LHCN-M2 (cell line): ENCODE measurements at regions not wholly inside any gene's neighbourhood (a gene's known extent, or its start where the extent isn't known, plus 50 kb on each side); places are given as distances from the start of the nearest gene placed in this dataset.
"Not testable (repeated sequence)": the region's sequence is repeated elsewhere in the genome, so short reads cannot be mapped to it uniquely, and the experiment has no call there.

Experiments
- DNase-seq: peaks from one replicate; pipeline ENCODE4 v3.0.0-alpha.2; 2012; ENCODE audit warnings: low read depth

DNA sequence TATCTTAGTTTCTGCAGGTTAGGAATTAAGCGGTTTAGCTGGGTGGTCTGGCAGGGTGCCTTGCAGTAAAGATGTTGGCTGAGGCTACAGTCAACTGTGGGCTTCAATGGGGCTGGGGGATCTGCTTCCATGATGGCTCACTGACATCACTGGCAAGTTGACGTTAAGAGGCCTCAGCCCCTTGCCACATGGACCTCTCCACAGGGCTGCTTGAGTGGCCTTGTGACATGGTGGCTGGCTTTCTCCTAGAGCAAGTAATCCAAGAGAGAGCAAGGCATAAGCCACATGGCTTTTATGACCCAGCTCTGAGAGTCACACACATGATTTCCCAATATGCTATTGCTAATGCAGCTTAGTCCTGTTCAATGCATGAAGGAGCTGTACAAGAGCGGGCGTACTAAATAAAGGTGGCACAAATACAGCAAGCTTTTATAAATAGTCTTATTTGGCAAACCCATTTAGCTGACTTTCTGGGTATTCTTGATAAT is 109.1 kb downstream of the SEPTIN7 start:
- DNase-seq = no peak

DNA sequence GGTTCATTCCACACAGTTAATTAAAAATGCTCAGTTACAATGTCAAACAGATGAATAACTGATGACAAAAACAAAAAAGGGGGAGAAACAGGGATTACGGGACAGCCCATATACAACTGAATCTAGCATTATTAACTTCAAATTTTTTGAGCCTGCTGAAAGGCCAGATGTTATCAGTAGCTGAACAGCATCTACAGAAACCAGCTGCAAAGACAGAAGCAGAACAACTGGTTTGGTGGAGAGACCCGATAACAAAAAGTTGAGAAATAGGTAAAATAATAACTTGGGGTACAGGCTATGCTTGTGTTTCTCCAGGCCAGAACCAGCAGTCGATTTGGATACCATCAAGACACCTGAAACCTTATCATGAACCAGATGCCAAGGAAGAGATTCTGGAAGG is 109.8 kb downstream of the SEPTIN7 start:
- not testable (repeated sequence) for DNase-seq

DNA sequence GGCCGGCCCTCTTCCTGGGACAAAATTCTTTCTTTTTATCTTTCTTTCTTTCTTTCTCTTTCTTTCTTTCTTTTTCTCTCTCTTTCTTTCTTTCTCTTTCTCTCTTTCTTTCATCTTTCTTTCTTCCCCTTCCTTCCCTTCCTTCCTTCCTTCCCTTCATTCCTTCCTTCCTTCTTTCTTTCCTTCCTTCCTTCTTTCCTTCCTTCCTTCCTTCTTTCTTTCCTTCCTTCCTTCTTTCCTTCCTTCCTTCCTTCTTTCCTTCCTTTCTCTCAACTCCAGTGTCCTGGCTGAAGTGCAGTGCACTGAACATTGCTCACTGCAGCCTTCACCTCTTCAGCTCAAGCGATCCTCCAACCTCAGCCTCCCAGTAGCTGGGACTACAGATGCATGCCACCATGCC is 112.5 kb downstream of the SEPTIN7 start:
- DNase-seq = not testable (repeated sequence)

DNA sequence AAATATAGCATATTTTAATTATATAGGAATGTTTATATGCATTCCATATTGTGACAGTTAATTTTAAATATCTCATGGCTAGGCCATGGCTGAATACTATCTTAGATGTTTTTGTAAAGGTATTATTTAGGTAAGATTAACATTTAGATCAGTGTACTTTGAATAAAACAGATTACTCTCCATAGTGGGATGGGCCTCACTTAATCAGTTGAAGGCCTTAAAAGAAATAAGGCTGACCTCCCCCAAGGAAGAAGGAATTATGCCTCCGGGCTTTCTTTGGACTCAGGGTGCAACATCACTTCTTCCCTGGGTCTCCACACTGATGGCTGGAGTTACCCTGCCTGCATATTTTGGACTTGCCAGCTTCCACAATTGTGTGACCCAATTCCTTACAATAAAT is 113.4 kb downstream of the SEPTIN7 start:
- DNase-seq = not testable (repeated sequence)

DNA sequence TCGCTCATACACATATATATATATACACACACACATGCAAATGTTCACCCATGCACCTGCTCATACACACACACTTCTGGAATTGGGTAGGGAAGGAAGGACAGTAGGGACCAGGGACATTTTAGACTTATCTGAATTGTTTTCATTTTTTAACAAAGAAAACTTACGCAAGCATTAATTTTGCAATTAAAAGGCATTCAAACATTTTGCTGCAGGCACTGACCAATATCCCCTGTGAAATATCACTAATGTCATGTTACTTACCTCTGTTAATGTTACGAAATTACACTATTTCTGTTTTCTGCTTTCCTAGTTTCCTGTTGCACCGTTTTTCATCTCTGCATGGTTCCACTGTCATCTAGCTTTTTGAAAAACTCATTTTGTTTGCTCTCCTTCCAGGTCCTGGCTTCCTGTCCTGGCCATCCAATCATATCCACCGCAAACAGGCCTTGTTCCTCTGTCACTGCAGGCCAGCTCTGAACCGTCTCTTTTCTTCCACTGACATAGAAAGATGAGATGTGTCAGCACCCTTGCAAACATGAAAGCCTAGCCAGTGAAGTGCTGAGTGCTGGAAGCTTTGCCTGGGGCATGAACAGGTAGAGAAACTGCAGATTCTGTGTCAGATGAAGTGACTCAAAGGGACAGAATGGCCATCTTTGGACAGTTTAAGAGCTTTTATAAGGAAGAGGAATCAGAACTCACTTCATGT is 114.5 kb downstream of the SEPTIN7 start:
- DNase-seq = not testable (repeated sequence)

DNA sequence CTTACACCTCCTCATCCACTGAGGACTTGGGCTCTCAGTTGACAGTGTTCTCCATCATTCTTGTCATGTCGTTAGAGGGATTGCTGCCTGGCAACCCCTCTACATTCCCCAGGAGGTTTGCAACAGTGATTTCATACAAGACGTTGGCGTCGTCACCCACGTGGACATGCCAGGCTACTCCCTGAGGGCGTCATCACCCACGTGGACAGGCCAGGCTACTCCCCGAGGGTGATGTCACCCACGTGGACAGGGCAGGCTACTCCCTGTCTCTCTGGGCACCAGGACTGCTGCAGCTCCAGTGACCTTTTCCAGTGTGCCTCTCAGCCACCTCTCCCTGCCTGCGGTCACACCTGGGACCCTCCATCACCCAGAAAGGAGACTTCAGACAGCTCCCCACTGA is 117.4 kb downstream of the SEPTIN7 start:
- DNase-seq = not testable (repeated sequence)

DNA sequence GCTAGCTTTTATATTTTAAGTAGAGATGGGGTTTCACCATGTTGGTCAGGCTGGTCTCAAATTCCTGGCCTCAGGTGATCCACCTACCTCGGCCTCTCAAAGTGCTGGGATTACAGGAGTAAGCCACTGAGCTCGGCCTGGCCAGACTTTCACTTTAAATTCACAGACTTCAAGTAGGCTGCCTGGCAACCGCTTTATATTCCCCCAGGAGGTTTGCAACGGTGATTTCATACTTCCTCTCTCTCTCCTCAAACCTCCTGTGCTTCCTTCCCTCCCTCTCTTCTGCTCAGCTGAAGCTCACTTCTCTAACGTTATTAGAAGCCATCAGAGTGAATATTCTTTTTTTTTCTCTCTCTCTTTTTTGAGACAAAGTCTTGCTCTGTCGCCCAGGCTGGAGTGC is 118.8 kb downstream of the SEPTIN7 start:
- not testable (repeated sequence) for DNase-seq

DNA sequence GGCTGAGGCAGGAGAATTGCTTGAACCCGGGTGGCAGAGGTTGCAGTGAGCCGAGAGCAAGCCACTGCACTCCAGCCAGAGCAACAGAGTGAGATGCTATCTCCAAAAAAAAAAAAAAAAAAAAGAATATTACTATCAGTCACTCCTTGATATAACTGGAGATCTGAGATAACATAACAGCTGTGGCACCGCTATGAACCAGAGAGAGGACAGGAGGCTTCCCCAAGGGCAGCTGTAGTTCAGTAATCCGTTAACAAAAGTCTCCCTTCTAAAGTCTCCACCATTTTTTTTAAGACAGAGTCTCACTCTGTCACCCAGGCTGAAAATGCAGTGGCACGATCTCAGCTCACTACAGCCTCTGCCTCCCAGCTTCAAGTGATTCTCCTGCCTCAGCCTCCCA is 120.5 kb downstream of the SEPTIN7 start:
- DNase-seq = not testable (repeated sequence)

DNA sequence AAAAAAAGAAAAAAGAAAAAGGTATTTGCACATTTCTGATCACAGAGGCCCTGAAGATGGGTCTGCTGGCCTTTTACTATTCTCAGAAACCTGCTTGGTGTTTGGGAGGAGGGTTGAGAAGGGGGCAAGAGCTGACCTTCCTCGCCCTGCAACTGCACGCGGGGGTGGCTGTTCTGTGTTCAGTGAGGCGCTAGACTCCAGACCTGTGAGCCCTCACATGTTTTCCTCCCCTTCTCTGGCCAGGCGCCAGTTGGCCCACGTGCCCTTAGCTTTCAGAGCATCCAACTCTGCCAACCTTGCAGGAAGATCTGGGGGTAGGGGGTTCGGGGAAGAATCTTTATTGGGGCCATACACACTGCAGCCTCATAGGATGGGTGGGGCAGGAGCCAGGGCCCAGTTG is 123.8 kb downstream of the SEPTIN7 start:
- not testable (repeated sequence) for DNase-seq

DNA sequence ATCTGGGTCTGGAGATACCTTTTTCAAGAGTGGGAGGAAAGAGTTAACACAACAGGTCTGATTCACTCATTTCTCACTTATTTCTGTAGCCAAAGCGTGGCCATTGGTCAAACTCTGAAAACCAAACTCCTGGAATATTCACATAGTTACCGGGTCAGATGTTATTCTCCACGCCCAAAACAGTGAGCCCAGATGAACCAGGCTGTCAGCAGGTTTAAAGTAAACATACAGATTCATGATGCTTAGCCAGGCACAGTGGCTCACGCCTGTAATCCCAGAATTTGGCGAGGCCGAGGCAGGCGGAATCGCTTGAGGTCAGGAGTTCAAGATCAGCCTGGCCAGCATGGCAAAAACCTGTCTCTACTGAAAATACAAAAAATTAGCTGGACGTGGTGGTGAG is 126.1 kb downstream of the SEPTIN7 start:
- DNase-seq = not testable (repeated sequence)

DNA sequence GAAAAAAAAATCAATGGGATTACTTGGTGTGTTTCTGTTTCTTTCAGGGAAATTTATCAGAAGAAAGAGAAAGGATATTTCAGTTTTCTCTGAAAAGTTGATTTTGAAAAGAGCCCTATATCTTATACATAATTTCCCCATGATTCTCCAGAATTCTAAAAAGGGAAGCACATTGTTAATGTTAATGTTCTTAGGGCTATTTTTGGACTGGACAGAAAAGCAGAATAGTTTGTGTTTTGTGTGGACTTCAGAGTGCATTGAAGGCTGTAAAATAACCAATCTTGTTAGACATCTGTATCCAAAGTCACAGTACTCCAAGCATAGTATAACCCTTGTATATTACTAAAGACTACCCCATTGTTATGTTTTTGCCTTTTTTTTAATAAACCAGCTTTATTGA is 130.3 kb downstream of the SEPTIN7 start:
- DNase-seq = not testable (repeated sequence)

DNA sequence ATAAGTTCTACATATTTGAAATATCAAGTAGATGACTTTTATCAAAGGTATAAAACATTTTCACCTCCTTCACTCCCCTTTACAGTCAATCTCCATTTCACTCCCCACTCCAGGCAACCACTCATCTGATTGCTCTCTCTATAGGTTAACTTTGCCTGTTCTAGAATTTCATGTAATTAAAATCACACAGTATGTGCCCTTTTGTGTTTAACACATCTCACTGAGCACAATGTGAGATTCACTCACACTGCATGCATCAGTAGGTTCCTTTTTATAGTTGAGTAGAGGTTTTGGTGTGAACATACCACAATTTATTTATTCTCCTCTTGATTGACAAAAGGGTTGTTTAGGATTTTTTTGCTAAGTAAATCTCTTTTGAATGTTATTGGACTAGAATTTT is 130.7 kb downstream of the SEPTIN7 start:
- not testable (repeated sequence) for DNase-seq

DNA sequence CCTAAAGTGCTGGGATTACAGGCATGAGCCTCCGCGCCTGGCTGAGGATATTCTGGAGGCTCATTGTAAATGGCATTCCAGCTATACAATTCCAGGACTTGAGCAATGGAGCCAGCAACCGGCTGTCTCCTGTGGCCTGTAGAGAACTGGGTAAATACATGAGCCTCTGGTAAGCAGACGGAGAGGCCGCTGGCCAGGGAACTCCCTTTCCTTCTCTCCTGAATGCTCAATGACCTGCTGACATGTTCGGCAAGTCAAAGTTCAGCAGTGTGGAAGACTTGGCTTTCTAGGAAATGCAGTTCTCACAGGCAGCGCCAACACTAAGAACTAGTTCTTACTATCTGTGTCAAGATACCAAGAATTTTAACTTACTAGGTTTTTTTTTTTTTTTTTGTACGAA is 139.8 kb downstream of the SEPTIN7 start:
- DNase-seq = not testable (repeated sequence)

DNA sequence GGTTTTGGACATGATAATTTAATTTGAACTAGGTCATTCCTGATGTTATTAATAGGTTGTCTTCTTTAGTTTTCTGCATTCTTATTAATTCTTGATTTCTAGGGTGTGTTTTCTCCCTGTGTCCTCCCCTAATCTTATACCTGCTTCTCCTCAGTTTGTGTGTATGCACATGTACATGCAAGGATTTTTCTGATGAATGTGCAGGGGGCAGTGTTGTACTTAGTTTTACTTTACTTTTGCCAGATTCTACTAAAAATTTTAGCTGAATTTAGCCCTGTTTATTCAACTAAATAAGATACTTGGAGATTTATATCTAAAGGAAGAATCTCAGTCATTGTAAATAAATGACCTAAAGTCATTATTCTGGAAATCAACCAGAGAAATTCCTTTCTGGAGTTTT is 144.8 kb downstream of the SEPTIN7 start:
- peak; percentile 4 for DNase-seq

DNA sequence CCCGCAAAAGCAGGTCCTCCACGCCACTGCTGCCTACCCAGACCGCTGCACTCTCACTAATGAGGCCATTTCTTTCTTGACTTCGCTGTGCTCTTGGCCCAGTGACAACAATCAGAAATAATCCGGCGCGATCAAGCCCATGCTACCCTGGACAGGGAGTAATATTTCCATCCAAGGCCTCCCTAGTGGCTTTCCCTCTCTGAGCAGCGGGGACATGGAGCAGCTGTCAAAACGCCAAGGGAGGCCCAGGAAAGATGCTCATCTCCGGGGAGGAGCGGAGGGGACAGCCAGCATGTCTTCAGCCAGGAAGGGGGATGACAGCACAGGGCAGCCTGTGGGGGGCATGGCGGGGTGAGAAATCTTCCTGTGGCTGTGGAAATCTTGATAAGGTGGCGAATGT is 154.9 kb downstream of the SEPTIN7 start:
- not testable (repeated sequence) for DNase-seq

DNA sequence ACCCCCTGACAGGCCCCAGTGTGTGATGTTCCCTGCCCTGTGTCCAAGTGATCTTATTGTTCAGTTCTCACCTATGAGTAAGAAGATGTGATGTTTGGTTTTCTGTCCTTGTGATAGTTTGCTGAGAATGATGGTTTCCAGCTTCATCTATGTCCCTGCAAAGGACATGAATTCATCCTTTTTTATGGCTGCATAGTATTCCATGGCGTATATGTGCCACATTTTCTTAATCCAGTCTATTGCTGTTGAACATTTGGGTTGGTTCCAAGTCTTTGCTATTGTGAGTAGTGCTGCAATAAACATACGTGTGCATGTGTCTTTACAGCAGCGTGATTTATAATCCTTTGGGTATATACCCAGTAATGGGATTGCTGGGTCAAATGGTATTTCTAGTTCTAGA is 156.1 kb downstream of the SEPTIN7 start:
- DNase-seq = not testable (repeated sequence)

DNA sequence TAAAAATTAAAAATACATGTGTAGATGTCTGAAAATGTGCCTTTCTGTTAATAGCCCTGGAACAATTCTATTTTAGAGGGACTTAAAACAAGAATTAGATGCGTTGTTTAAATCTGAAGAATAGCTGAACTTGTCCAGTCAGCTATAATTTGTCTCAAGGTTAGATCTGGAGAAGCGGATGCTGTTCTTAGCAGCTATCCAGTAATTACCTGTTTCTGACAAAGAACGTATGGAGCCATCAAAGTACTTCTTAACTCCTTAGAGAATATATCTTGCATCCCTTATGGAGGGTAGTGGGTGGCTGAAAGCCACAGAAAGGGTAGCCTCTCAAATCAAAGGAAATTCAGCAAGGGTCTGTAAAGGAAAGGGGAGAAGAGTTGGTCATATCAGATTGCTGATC is 160.4 kb downstream of the SEPTIN7 start:
- DNase-seq = not testable (repeated sequence)

DNA sequence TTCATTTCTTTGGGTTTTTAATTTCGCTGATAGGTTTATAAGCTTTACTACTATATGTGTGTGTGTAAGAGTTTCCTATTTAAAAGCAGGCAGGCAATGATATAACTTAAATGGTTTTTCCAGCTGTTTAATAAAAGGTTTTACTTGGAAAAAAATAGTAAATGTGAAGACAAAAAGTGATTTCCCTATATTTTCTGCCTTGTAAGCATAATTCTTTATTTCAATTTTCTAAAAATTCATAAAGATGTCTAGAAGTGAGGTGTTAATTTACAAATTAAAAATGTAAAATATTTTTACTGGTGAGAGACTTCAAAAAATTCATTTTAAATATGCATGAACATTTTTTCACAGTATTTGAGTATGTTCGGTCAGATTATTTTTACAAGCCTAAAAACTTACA is 161.8 kb downstream of the SEPTIN7 start:
- not testable (repeated sequence) for DNase-seq

DNA sequence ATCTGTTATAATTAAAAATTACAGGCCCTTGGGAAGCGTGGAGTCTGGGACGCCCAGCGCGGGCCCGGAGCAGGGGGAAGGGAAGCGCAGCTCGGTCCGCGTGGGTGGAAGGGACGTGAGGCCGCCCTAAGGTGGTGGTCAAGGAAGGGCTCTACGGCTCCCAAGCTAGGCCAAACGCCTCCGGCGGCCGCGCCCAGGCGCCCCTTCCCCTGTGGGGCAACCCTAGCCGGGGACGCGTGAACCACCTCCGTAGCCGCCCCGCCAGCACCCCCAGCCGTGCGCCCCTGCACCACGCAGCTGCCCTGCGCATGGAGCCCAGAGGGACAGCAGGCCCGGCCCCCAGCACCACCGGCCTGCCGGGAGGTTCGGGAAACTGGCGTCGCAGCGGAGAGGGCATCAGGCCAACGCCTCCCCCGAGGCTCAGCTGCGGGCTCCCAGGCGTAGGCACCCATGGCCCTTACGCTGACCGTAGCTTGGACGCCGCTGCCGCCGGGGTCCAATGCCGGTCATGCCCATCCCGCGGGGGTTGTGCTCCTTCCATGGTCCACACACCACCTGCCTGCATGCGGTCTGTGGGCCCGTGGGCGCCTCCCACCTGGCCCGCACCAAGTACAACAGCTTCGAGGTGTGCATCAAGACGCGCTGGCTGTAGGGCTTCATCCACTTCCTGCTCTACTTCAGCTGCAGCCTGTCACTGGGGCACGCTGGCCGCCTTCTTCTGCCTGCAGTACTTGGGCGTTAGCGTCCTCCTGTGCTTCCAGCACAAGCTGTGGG is 166.7 kb downstream of the SEPTIN7 start:
- no peak for DNase-seq

DNA sequence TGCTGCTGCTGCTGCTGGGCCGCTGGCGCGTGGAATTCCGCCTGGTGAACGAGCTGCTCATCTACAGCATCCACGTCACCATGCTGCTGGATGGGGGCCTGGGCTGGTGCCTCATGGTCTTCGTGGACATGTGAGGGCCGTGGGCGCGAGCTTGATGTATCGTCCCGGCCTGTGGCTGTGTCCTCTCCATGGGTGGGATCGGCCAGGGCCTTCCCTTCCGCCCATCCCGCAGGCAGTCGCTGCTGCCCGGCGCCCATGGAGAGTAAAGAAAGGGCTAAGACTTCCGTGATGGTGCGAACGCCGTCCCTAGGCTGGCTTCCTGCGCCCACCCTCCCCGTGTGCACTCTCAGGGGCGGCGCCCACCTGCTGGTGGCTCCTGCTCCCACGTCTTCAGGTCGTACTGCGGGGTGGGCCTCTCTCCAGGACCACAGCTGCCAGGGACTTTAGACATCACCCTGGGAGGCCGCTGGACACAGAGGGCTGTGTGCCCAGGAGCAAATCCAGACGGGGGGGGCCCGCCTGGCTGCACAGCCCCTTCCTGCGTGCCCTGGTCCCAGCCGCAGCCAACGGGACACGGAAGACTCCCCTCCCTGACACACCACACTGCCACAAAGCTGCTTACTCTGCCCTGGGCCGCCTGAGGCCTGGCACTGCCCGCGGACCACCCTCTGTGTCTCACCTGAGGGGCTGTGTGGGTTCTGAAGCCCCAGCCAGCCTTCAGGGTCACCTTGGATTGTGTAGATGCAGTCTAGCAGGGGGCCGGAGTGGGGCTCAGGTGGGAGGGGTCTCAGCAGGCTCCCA is 167.5 kb downstream of the SEPTIN7 start:
- DNase-seq = no peak

DNA sequence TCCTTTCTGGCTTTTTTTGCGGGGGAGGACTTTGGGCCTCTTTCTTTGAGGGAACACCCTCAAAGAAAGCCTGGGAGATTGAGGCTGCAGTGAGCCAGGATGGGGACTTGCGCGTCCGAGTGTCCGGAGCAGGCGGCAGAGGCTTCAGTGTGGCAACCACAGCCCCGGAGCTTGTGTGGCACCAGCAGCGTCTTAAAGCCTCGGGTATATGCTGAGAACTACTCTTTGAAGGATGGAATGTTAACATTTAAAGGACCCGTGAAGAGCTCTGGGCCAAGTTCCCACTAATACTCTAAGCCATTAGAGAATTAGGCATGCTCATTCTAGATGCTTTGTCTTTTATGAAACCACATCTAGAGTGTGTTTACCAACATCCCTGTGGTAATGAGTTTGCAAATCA is 168.2 kb downstream of the SEPTIN7 start:
- no peak for DNase-seq

DNA sequence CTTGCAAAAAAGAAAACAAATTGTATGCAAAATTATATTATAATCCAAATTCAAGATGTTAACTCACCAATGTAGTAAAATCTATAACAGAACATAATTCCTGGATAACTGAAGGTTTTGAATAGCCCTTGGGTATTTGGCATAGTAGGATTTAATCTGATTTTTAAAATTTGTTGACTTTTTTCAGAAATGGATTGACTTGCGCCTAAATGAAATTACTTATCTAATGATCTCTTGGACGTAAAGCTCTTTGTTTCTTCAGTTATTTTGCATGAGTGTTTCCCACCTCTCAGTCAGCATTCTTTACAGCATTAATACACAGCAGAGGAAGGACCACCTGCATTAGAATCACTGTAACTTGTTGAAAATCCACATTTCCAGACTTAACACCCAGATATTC is 169.6 kb downstream of the SEPTIN7 start:
- DNase-seq = no peak
